Stimulated activated CD8-positive, alpha-beta memory T cell treated with anti-CD3 and anti-CD28 coated beads, Interleukin-7, amount 100 ng/mL, for 1 hour (primary cell): ENCODE measurements at regions not wholly inside any gene's neighbourhood (a gene's known extent, or its start where the extent isn't known, plus 50 kb on each side); places are given as distances from the start of the nearest gene placed in this dataset.

Experiments
- DNase-seq, 2 donors: peaks; one replicate each; pipeline ENCODE4 v3.0.0-alpha.2; 2020; ENCODE audit warnings: low read depth in 2 of 2

DNA sequence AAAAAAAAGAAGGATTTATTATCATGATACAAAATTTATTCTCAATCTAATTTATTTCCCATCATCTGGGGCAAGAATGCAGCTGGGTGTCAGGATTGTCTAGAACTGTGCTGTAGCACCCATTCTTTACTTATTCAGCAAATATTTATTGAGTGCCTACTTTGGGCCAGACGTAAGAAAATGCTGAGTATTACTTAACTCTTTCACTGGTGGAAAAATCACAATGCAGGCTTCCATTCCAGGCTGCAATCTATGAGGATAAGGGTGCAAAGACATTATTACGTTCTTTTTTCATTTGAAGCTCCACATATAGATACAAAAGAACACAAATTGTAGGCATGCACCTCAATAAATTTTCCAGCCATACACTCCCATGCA, 86.0 kb upstream of the CDKN3 start:
- no peak for DNase-seq

DNA sequence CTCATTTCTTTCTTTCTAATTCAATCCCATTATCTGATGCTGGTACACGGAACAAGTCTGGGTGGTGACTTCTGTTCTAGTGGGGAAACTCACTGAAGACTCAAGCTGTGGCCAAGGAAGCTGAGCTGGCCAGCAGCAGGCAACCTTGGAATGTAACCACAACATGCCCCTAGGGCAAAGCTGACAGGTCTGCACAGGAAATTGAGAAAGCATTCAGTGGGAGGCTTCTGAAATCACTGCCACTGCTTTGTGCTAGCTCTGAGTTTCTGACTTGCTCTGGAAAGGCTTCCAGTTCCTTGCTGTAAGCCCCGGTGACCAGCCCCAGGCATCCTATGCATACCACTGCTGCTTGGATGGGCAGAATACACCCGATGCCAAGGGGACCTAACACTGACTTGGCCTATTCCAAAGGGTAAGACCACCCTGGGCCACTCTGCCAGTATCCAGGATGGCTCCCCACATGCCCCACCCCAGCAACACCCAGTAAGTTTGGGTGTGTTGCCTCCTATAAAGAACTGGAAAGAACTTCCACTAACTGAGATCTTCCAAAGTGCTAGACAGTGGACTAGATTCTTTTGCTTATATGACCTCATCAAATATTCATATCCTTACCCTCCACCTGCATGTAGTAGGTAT, 84.5 kb upstream of the CDKN3 start:
- no peak for DNase-seq

GRCh38 chr14:54314365-54315104, 82.3 kb upstream of the CDKN3 start:
- no peak for DNase-seq

DNA sequence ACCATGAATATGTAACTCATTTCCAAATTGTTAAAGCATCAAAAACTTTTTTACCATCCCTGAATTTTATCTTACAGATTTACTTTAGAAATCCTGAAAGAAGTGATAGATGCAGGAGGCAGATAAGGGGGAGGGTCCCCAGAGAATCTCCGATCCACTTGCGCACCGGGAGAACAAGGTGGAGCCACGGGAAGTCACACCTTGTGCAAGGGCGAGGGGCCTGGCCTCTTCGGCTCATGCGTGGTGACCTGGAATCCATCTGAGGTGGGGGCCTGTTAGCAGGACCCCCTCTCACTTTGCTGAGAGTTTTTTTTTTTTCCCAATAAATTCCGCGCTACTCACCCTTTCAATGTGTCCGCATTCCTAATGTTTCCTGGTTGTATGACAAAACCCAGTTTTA, 80.2 kb upstream of the CDKN3 start:
- DNase-seq: no peak

DNA sequence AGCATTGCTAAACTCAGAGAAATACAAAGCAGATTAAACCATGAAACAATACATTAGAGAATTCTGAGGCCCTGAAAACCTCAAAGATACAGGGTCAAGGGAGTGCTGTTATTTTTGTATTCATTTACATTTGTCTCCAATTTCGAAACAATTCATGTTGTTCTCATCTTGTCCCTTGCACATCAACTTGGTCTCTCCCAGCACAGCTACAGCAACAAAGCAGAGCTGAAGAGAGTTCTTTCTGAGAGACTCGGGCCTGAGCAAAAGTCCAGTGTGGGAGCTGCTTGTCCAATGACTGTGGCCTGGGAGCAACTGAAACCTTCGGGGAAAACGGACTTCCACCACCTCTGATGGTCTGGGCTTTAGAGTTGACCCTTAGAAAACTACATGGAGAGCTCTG, 79.4 kb upstream of the CDKN3 start:
- DNase-seq: no peak

DNA sequence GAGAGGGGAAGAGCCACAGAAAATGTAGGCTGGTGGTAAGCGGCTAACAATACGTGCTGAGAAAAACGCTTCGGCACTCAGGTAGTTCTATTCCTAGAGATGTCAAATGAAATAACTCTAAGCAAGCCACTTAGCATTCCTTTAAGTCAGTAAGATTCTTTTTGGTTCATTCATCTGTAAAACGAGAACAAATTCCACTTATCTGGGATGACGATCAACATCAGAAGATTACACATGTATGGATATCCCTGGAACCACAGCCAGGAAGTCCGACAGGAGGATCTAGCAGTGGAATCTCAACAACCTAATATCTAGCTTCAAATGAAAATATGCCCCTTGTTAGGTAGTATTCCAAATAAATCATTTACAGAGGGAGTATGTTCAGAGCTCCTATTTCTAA, 74.6 kb upstream of the CDKN3 start:
- no peak for DNase-seq

DNA sequence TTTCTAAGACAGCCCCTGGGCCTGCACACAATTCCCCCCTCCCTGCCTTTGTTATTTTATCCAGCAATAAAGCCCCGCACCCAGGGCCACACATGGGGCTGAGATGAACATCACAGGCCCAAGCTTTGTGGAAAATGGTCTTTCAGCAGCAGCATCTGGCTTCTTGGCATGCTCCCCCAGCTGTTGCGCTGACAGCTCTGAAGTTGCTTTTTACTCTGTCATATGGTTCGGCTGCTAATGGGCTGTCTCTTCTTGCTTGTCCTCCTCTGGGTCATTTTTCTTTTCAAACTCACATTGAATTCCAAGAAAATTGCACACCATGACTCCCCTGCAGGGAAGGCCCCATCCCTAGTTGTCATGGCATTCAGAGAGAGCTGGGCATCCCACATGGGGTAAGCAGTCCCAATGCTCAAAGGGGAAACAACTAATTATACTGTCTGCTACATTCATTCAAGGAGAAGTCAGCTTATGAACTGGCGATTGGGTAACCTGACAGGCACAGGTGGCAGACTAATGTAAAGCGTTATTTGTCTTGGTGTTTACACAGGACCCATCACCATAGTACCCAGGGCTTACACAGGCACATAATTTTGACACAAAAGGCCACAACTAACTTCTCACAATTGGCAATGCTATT, 74.0 kb upstream of the CDKN3 start:
- DNase-seq: no peak

GRCh38 chr14:54325766-54326165, 71.0 kb upstream of the CDKN3 start:
- DNase-seq: no peak

GRCh38 chr14:54329082-54329695, 67.6 kb upstream of the CDKN3 start:
- no peak for DNase-seq

- no peak for DNase-seq
Measured at GRCh38 chr14:54330876-54331275, 65.9 kb upstream of the CDKN3 start.

- DNase-seq: no peak
Measured at GRCh38 chr14:54331516-54331915, 65.3 kb upstream of the CDKN3 start.

GRCh38 chr14:54332490-54332889, 64.3 kb upstream of the CDKN3 start:
- DNase-seq: no peak

- no peak for DNase-seq
Measured at GRCh38 chr14:54333511-54333910, 63.3 kb upstream of the CDKN3 start.

DNA sequence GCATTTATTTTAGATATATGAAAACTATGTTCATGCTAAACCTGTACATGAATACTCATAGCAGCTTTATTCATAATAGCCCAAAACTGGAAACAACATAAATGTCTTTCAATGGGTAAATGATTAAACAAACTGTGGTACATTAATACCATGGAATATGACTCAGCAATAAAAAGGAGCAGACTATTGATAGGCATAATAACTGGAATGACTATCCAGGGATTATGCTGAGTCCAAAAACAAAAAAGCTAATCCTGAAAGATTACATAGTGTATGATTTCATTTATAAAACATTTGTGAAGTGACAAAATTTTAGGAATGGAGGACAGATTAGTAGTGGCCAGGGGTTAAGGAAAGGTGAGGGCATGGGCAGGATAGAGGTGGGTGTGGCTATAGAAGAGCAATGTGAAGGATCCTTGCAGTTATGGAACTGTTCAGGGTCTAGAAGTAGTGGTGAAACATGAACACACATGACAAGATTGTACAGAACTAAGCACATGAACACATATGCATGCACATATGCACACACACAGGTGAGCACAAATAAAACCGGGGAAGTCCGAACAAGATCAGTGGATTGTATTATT, 61.1 kb upstream of the CDKN3 start:
- no peak for DNase-seq

- no peak for DNase-seq
Measured at GRCh38 chr14:54337314-54337713, 59.5 kb upstream of the CDKN3 start.

- no peak for DNase-seq
Measured at GRCh38 chr14:54338696-54339317, 58.0 kb upstream of the CDKN3 start.

GRCh38 chr14:54339771-54340170, 57.0 kb upstream of the CDKN3 start:
- no peak for DNase-seq

DNA sequence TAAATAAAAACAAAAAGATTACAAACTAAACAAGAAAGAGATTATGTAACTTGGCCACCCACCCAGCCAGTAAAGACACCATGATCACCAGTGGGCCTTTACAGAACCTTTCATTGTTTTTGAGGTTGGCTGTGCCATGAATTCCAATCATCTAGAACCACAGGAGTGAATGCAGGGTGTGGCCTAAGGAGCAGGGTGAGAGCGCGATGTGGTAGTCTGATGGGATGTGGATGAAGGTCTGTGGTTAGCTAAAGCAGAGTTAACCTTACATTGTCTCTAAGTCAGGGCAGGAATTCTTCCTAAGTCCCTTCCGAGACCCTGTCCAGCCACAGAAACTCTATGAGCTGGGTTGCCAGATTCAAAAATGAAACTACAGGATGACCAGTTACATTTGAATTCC, 54.0 kb upstream of the CDKN3 start:
- DNase-seq: no peak

GRCh38 chr14:54343272-54344121, 53.3 kb upstream of the CDKN3 start:
- no peak for DNase-seq

- no peak for DNase-seq
Measured at GRCh38 chr14:54344445-54344844, 52.4 kb upstream of the CDKN3 start.

DNA sequence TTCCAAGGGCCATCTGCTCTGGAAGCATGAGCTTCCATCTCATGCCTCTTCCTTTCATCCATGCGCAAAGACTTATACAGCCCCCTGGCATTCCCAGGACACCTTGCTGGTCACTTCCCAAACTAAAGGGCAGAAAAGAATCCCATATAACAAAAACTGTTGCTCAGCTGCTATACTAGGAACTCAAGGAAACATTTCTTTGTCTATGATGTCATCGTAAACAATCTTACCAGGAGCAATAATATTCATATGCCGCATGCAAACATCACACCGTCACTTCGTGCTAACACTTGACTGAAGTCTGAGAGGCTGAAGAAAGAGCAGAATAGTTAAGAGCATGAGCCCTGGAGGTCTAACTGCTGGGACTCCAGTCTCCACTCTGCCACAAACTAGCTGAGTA, 50.5 kb upstream of the CDKN3 start:
- no peak for DNase-seq
